ENCODE measurements at regions not wholly inside any gene's neighbourhood (a gene's known extent, or its start where the extent isn't known, plus 50 kb on each side); places are given as distances from the start of the nearest gene placed in this dataset.

GRCh38 chr3:7957024-7957423, 544.6 kb upstream of the LMCD1 start:
- Histone ChIP-seq H3K27me3 (ENCODE audit: control insufficient read depth, insufficient read depth, low read length) (no peaks in the 10 kb centered on the region), H3K4me3 (ENCODE audit: low read depth, low read length) (no peak overlapping the region), H3K36me3 (ENCODE audit: control insufficient read depth, insufficient read depth, low read length) (no peaks in the 10 kb centered on the region)
- no peak for TF ChIP-seq CTCF (IDR thresholded peaks at IDR 0.05; ENCODE audit: insufficient read depth, low read length, poor library complexity, severe bottlenecking)
- no peak for DNase-seq (ENCODE audit: low read depth)

GRCh38 chr3:7959094-7959493, 542.5 kb upstream of the LMCD1 start:
- DNase-seq (ENCODE audit: low read depth), result no peak
- no peak for TF ChIP-seq CTCF (IDR thresholded peaks at IDR 0.05; ENCODE audit: insufficient read depth, low read length, poor library complexity, severe bottlenecking)
- no peak overlapping the region for H3K4me3 ChIP-seq (ENCODE audit: low read depth, low read length)
- H3K36me3 ChIP-seq (ENCODE audit: control insufficient read depth, insufficient read depth, low read length), result no peaks in the 10 kb centered on the region
- H3K27me3 ChIP-seq (ENCODE audit: control insufficient read depth, insufficient read depth, low read length), result no peaks in the 10 kb centered on the region

- no peaks in the 10 kb centered on the region for H3K27me3 ChIP-seq (ENCODE audit: control insufficient read depth, insufficient read depth, low read length)
- H3K4me3 ChIP-seq (ENCODE audit: low read depth, low read length), result no peak overlapping the region
- no peak for TF ChIP-seq CTCF (IDR thresholded peaks at IDR 0.05; ENCODE audit: insufficient read depth, low read length, poor library complexity, severe bottlenecking)
- no peak for DNase-seq (ENCODE audit: low read depth)
- no peaks in the 10 kb centered on the region for H3K36me3 ChIP-seq (ENCODE audit: control insufficient read depth, insufficient read depth, low read length)
These were observed 541.0 kb upstream of the LMCD1 start for GRCh38 chr3:7960601-7961000.

- no peak for DNase-seq (ENCODE audit: low read depth)
- Histone ChIP-seq H3K27me3 (ENCODE audit: control insufficient read depth, insufficient read depth, low read length) (no peaks in the 10 kb centered on the region), H3K4me3 (ENCODE audit: low read depth, low read length) (no peak overlapping the region), H3K36me3 (ENCODE audit: control insufficient read depth, insufficient read depth, low read length) (no peaks in the 10 kb centered on the region)
- no peak for TF ChIP-seq CTCF (IDR thresholded peaks at IDR 0.05; ENCODE audit: insufficient read depth, low read length, poor library complexity, severe bottlenecking)
These were observed 539.3 kb upstream of the LMCD1 start for GRCh38 chr3:7962301-7962700.

- Histone ChIP-seq H3K27me3 (ENCODE audit: control insufficient read depth, insufficient read depth, low read length) (no peaks in the 10 kb centered on the region), H3K36me3 (ENCODE audit: control insufficient read depth, insufficient read depth, low read length) (no peaks in the 10 kb centered on the region), H3K4me3 (ENCODE audit: low read depth, low read length) (no peak overlapping the region)
- DNase-seq (ENCODE audit: low read depth), result no peak
- peak; percentile 11 for TF ChIP-seq CTCF (IDR thresholded peaks at IDR 0.05; ENCODE audit: insufficient read depth, low read length, poor library complexity, severe bottlenecking)
These were observed 536.7 kb upstream of the LMCD1 start for GRCh38 chr3:7964899-7965298.

- H3K36me3 ChIP-seq (ENCODE audit: control insufficient read depth, insufficient read depth, low read length), result no peaks in the 10 kb centered on the region
- DNase-seq (ENCODE audit: low read depth), result no peak
- H3K4me3 ChIP-seq (ENCODE audit: low read depth, low read length), result no peak overlapping the region
- H3K27me3 ChIP-seq (ENCODE audit: control insufficient read depth, insufficient read depth, low read length), result no peaks in the 10 kb centered on the region
- TF ChIP-seq CTCF (IDR thresholded peaks at IDR 0.05; ENCODE audit: insufficient read depth, low read length, poor library complexity, severe bottlenecking), result no peak
These were observed 528.6 kb upstream of the LMCD1 start for GRCh38 chr3:7973006-7973405.
